ENCODE measurements at regions not wholly inside any gene's neighbourhood (a gene's known extent, or its start where the extent isn't known, plus 50 kb on each side); places are given as distances from the start of the nearest gene placed in this dataset.
A peak's percentile ranks its signal among the peaks of the same experiment; 100 is the strongest.
"Not testable (repeated sequence)": the region's sequence is repeated elsewhere in the genome, so short reads cannot be mapped to it uniquely, and the experiment has no call there.

- not testable (repeated sequence) for H3K36me3 Mint-ChIP-seq (ENCODE audit: low read depth); H3K27me3 Mint-ChIP-seq; H3K4me1 Mint-ChIP-seq (ENCODE audit: low read depth); H3K4me3 Mint-ChIP-seq; H3K27ac Mint-ChIP-seq; H3K9me3 Mint-ChIP-seq
These were observed 101.7 kb upstream of the ZNF337 start for GRCh38 chr20:25798174-25798993.

GRCh38 chr20:25797062-25797461 lies 100.4 kb upstream of the ZNF337 start:
- H3K27ac Mint-ChIP-seq; H3K4me1 Mint-ChIP-seq (ENCODE audit: low read depth); H3K36me3 Mint-ChIP-seq (ENCODE audit: low read depth); H3K4me3 Mint-ChIP-seq; H3K27me3 Mint-ChIP-seq; H3K9me3 Mint-ChIP-seq: not testable (repeated sequence)

- H3K36me3 Mint-ChIP-seq (ENCODE audit: low read depth); H3K4me3 Mint-ChIP-seq; H3K27me3 Mint-ChIP-seq; H3K27ac Mint-ChIP-seq; H3K4me1 Mint-ChIP-seq (ENCODE audit: low read depth); H3K9me3 Mint-ChIP-seq: not testable (repeated sequence)
These were observed 80.6 kb upstream of the ZNF337 start for GRCh38 chr20:25777241-25777640.

DNA sequence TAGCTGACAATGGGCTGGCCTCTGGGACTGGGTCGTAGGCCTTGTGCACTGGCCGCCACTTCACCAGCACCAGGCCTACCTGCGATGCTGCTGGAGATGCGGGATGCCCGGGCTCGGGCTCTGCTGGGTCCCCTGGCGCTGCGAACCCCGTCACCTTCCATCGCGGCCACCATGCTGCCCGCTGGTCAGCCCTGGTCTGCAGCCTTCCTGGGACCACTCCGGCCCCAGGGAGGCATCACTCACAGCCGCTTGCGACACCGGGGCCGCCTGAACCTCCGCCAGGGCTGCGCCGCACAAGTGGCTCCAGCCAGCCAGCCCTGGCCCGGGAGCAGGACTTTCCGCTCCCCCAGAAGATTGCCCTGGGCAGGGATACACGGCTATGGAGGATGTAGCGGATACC lies 78.1 kb upstream of the ZNF337 start:
- not testable (repeated sequence) for H3K27ac Mint-ChIP-seq; H3K4me3 Mint-ChIP-seq; H3K36me3 Mint-ChIP-seq (ENCODE audit: low read depth); H3K9me3 Mint-ChIP-seq; H3K4me1 Mint-ChIP-seq (ENCODE audit: low read depth); H3K27me3 Mint-ChIP-seq

DNA sequence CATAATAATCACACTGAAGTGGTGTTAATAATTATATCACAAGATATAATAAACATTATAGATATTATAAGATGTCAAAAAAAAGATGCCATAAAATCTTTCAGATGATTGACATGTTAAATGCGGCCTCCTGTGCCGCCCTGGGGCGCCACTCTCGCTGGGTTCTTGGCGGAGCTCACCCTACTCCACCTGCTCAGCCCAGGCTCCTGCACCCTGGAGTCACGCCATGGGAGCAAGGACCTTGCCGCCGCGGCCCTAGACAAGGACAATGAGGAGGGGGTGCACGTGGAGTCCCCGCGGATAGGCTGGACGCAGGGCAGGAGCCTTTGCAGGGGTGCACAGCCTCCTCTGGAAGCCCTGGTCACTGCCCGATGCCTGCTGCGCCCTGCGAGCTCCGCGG lies 77.5 kb upstream of the ZNF337 start:
- not testable (repeated sequence) for H3K36me3 Mint-ChIP-seq (ENCODE audit: low read depth); H3K9me3 Mint-ChIP-seq; H3K4me3 Mint-ChIP-seq; H3K27me3 Mint-ChIP-seq; H3K4me1 Mint-ChIP-seq (ENCODE audit: low read depth); H3K27ac Mint-ChIP-seq

- not testable (repeated sequence) for H3K27ac Mint-ChIP-seq; H3K4me1 Mint-ChIP-seq (ENCODE audit: low read depth); H3K9me3 Mint-ChIP-seq; H3K27me3 Mint-ChIP-seq; H3K4me3 Mint-ChIP-seq; H3K36me3 Mint-ChIP-seq (ENCODE audit: low read depth)
These were observed 75.8 kb upstream of the ZNF337 start for GRCh38 chr20:25772437-25772836.

- not testable (repeated sequence) for H3K4me3 Mint-ChIP-seq; H3K27ac Mint-ChIP-seq; H3K9me3 Mint-ChIP-seq; H3K36me3 Mint-ChIP-seq (ENCODE audit: low read depth); H3K27me3 Mint-ChIP-seq; H3K4me1 Mint-ChIP-seq (ENCODE audit: low read depth)
These were observed 75.2 kb upstream of the ZNF337 start for GRCh38 chr20:25771818-25772217.

DNA sequence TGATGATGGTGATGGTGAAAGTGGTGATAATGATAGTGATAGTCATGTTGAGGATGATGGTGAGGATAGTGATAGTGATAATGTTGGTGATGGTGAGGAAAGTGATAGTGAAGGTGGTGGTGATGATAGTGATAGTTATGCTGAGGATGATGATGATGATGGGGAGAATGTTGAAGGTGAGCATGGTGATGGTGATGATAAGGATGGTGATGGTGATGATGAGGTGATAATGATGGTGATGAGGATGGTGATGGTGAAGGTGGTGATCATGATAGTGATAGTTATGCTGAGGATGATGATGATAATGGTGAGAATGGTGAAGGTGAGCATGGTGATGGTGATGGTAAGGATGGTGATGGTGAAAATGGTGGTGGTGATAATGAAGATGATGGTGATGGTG lies 64.9 kb upstream of the ZNF337 start:
- Mint-ChIP-seq H3K27ac (no peak overlapping the region), H3K36me3 (ENCODE audit: low read depth) (no peaks in the 10 kb centered on the region)

DNA sequence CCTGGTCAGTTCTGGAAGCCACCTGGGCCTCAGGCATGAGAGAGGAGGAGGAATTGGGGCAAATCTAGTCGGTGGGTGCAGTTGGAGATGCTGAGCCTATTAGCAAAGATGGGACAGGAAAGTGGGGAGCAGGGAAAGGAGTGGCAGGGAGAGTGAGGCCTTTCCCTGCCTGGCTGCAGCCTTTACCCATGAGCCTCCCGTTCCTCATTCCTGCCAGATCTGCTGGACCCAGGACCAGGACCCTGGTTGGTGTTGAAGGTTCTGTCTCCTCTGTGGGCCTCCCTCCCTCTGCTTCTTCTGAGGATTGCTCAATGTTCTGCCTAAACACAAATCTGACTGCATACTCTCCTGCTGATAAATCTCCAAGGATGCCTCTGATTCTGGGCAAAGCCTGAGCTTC lies 64.4 kb upstream of the ZNF337 start:
- not testable (repeated sequence) for H3K27me3 Mint-ChIP-seq; H3K4me1 Mint-ChIP-seq (ENCODE audit: low read depth); H3K27ac Mint-ChIP-seq; H3K9me3 Mint-ChIP-seq; H3K36me3 Mint-ChIP-seq (ENCODE audit: low read depth); H3K4me3 Mint-ChIP-seq

More for the DNA sequence above, 64.9 kb upstream of the ZNF337 start:
- H3K4me1 Mint-ChIP-seq (ENCODE audit: low read depth): no peaks in the 10 kb centered on the region
- no peaks in the 10 kb centered on the region for H3K9me3 Mint-ChIP-seq
- H3K27me3 Mint-ChIP-seq: no peaks in the 10 kb centered on the region
- H3K4me3 Mint-ChIP-seq: no peak overlapping the region

DNA sequence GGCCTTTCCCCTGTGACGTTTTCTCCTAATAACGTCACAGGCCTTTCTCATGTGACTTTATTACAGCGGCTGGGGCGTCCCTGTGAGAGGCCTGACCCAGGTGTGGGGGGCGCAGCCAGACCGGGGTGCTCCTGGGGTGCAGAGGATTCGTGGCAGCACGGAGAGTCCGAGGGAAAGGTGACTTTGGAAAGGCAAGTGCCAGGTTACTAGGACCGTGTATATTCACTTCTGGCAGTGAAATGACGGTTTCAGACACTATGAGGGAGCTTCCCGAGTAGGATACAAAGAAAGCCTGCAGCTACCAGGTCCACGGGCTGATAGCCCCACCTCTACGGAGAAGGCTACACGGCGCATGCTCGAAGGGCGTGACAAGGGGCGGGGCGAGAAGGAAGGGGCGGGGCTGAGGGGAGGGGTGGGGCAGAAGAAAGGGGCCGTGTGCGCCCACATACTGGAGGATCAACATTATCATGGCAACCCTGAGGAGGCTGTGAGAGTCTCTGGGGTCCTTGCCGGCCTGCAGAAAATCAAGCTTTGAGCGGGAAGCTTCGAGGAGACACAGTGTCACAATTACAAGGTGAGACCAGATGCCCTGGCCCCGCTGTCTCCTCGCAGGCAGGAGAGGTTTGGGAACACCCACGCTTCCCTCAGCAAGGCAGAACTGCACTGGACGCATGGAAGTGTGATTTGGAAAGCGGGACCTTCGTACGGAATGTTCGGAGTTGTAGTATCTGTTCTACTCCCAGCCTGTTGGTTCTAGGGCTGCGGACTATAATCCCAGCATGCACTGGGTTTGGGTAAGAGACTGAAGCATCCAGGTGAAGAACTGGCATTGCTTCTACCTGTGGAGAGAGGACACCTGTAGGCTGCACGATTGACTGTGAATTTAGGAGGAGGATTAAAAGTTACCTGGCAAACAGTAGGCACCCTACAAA lies 54.4 kb upstream of the ZNF337 start:
- Mint-ChIP-seq H3K9me3 (no peaks in the 10 kb centered on the region), H3K36me3 (ENCODE audit: low read depth) (no peaks in the 10 kb centered on the region), H3K4me1 (ENCODE audit: low read depth) (peaks cover 27% of the 10 kb centered on the region)

DNA sequence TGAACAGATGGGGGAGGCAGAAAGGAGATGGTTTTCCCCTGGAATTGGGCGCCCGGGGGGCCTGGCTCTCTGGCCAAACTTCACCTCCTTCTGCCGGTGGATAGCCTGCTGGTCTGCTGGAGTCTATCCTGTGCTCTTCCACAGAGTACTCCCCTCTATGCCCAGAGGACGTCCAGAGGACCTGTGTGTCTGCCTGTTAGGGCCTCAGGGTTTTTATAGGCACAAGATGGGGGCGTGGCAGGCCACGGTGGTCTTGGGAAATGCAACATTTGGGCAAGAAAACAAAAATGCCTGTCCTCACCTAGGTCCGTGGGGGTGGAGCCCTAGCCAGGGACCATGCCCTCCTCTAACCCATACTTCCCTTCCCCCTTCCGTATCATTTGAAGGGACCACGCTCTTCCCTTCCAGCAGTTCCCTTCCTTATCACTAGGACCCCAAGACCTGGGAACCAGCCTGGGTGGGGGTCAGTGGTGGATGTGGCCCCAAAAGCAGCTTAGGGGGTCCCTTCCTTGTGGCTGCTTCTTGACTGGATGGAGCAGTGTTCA lies 53.6 kb upstream of the ZNF337 start:
- no peaks in the 10 kb centered on the region for H3K27me3 Mint-ChIP-seq
- H3K4me3 Mint-ChIP-seq: peak overlapping the region; percentile 84
- peaks cover 27% of the 10 kb centered on the region for H3K4me1 Mint-ChIP-seq (ENCODE audit: low read depth)
- no peaks in the 10 kb centered on the region for H3K36me3 Mint-ChIP-seq (ENCODE audit: low read depth)
- H3K27ac Mint-ChIP-seq: peak overlapping the region; percentile 26
- H3K9me3 Mint-ChIP-seq: no peaks in the 10 kb centered on the region

More for the DNA sequence above, 54.4 kb upstream of the ZNF337 start:
- Mint-ChIP-seq H3K27me3 (no peaks in the 10 kb centered on the region), H3K4me3 (peak overlapping the region; percentile 84), H3K27ac (peak overlapping the region; percentile 65)

DNA sequence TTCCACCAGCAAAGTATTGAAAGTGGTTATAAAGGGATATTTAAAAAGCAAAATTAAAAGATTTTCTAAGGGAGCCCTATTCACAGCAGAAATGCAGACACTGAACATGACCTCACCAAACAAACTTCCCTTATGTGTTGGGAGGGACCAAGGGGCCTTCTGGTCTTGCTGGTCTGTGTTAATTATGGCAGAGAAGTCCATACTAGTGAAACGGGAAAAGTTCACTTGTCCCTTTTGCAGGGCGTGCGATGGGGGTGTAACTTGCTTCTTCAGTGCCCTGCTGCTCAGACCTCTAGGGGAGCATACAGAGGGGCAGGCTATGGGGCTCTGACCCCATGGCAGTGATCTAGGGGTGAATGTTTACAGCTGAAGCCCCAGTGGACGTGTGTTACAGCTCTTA lies 53.0 kb upstream of the ZNF337 start:
- H3K36me3 Mint-ChIP-seq (ENCODE audit: low read depth): no peaks in the 10 kb centered on the region
- H3K4me1 Mint-ChIP-seq (ENCODE audit: low read depth): peaks cover 27% of the 10 kb centered on the region
- no peak overlapping the region for H3K4me3 Mint-ChIP-seq
- no peaks in the 10 kb centered on the region for H3K9me3 Mint-ChIP-seq
- no peaks in the 10 kb centered on the region for H3K27me3 Mint-ChIP-seq
- H3K27ac Mint-ChIP-seq: no peak overlapping the region

Measured in stimulated activated naive CD8-positive, alpha-beta T cell treated with anti-CD3 and anti-CD28 coated beads, Interleukin-15, Interleukin-2, amounts not matched to agents 100 ng/mL and 50 ng/mL, for 24 hours (primary cell).